Progenitor cell of endocrine pancreas (in vitro differentiated cells): ENCODE measurements at regions not wholly inside any gene's neighbourhood (a gene's known extent, or its start where the extent isn't known, plus 50 kb on each side); places are given as distances from the start of the nearest gene placed in this dataset.

Experiments used
- DNase-seq: peaks from one replicate; pipeline ENCODE4 v3.0.0; 2021; ENCODE audit warnings: low spot score; ENCODE audit not compliant: unreplicated experiment
- H3K27ac Mint-ChIP-seq: 2 replicates; pipeline ENCODE4 v1.8.0; 2021; ENCODE audit warnings: mild to moderate bottlenecking, moderate library complexity, mixed read lengths
- H3K27me3 Mint-ChIP-seq: 2 replicates; pipeline ENCODE4 v1.8.0; 2021; ENCODE audit warnings: mixed read lengths
- H3K36me3 Mint-ChIP-seq: 2 replicates; pipeline ENCODE4 v1.8.0; 2022; ENCODE audit warnings: mixed read lengths; ENCODE audit not compliant: insufficient read depth
- H3K4me1 Mint-ChIP-seq: 2 replicates; pipeline ENCODE4 v1.8.0; 2021; ENCODE audit warnings: low read depth, mixed read lengths
- H3K4me3 Mint-ChIP-seq: 2 replicates; pipeline ENCODE4 v1.8.0; 2021; ENCODE audit warnings: low read depth, mild to moderate bottlenecking, moderate library complexity, mixed read lengths
- H3K9me3 Mint-ChIP-seq: 2 replicates; pipeline ENCODE4 v1.8.0; 2021; ENCODE audit warnings: low read depth, mixed read lengths
- TF ChIP-seq, protein P1 (sequence below): fragments of 200-600 bp; sonication (generic); IDR thresholded peaks from one replicate; pipeline ENCODE4 v1.5.0; 2021; ENCODE audit warnings: antibody characterized with exemption, mild to moderate bottlenecking; ENCODE audit not compliant: unreplicated experiment

- Mint-ChIP-seq H3K36me3 (no peaks in the 10 kb centered on the region), H3K9me3 (no peaks in the 10 kb centered on the region), H3K4me1 (peaks cover 22% of the 10 kb centered on the region), H3K4me3 (no peak overlapping the region), H3K27me3 (no peaks in the 10 kb centered on the region), H3K27ac (no peak overlapping the region)
- DNase-seq = no peak
- TF ChIP-seq, protein P1, sequence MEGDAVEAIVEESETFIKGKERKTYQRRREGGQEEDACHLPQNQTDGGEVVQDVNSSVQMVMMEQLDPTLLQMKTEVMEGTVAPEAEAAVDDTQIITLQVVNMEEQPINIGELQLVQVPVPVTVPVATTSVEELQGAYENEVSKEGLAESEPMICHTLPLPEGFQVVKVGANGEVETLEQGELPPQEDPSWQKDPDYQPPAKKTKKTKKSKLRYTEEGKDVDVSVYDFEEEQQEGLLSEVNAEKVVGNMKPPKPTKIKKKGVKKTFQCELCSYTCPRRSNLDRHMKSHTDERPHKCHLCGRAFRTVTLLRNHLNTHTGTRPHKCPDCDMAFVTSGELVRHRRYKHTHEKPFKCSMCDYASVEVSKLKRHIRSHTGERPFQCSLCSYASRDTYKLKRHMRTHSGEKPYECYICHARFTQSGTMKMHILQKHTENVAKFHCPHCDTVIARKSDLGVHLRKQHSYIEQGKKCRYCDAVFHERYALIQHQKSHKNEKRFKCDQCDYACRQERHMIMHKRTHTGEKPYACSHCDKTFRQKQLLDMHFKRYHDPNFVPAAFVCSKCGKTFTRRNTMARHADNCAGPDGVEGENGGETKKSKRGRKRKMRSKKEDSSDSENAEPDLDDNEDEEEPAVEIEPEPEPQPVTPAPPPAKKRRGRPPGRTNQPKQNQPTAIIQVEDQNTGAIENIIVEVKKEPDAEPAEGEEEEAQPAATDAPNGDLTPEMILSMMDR = no peak
These were observed 715.2 kb downstream of the EPM2A start for GRCh38 chr6:145020114-145020513.

DNA sequence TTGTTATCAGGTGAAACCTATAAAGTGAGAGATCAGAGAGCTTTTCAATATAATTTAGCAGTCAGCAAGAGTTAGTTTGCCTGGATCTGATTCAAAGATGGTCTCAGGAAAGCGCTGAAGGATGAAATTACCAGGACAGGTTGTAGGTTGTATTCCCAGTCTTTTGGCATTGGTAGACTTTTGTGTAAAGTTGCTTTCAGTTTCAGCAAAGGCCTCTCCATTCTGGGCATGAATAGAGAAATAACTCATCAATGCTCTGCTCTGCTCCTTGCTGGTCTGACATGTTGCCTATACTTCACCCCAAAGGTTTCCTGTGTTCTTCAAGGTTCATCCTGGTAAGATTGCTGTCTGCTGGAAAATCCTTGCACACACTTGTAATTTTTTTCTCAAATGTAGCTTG is 714.8 kb downstream of the EPM2A start:
- H3K9me3 Mint-ChIP-seq = no peaks in the 10 kb centered on the region

GRCh38 chr6:145022199-145022796 is 713.0 kb downstream of the EPM2A start:
- DNase-seq = no peak
- Mint-ChIP-seq H3K4me1 (peaks cover 26% of the 10 kb centered on the region), H3K27ac (no peak overlapping the region), H3K4me3 (no peak overlapping the region), H3K36me3 (no peaks in the 10 kb centered on the region), H3K9me3 (no peaks in the 10 kb centered on the region), H3K27me3 (no peaks in the 10 kb centered on the region)
- TF ChIP-seq, protein P1 = no peak

More for the DNA sequence above, 714.8 kb downstream of the EPM2A start:
- H3K27me3 Mint-ChIP-seq = no peaks in the 10 kb centered on the region
- no peak overlapping the region for H3K27ac Mint-ChIP-seq
- DNase-seq = no peak
- H3K36me3 Mint-ChIP-seq = no peaks in the 10 kb centered on the region
- H3K4me1 Mint-ChIP-seq = peaks cover 24% of the 10 kb centered on the region
- TF ChIP-seq, protein P1 = no peak
- H3K4me3 Mint-ChIP-seq = no peak overlapping the region

GRCh38 chr6:145023116-145023726 is 712.1 kb downstream of the EPM2A start:
- no peak overlapping the region for H3K4me3 Mint-ChIP-seq
- no peak overlapping the region for H3K27ac Mint-ChIP-seq
- no peak for DNase-seq
- peaks cover 24% of the 10 kb centered on the region for H3K4me1 Mint-ChIP-seq
- no peaks in the 10 kb centered on the region for H3K36me3 Mint-ChIP-seq
- no peaks in the 10 kb centered on the region for H3K27me3 Mint-ChIP-seq
- TF ChIP-seq, protein P1 = no peak
- no peaks in the 10 kb centered on the region for H3K9me3 Mint-ChIP-seq

DNA sequence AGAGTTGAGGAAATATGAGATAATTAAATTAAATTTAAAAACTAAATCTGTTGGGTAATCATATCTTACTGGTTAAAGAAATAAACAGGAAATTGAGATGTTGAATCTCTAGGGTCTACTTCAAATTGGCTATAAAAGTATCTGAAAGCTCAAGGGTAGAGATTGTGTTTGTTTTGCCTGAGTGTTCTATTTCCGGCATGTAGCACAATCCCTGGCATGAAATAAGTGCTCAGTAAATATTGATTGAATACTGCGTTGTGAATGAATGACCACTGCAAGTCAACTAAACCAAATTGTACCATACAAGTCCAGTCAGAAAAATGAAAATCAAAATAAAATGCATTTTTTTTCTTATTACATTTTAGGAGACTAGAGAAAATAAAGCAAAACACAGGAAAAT is 709.8 kb downstream of the EPM2A start:
- Mint-ChIP-seq H3K4me3 (no peak overlapping the region), H3K4me1 (peaks cover 30% of the 10 kb centered on the region), H3K36me3 (no peaks in the 10 kb centered on the region), H3K9me3 (no peaks in the 10 kb centered on the region), H3K27ac (no peak overlapping the region), H3K27me3 (no peaks in the 10 kb centered on the region)
- TF ChIP-seq, protein P1 = no peak
- DNase-seq = no peak
